Neuron (in vitro differentiated cells): ENCODE measurements at regions not wholly inside any gene's neighbourhood (a gene's known extent, or its start where the extent isn't known, plus 50 kb on each side); places are given as distances from the start of the nearest gene placed in this dataset.
A peak's percentile ranks its signal among the peaks of the same experiment; 100 is the strongest.

ENCODE experiments used
- H2AFZ ChIP-seq: one replicate; pipeline ENCODE4 v1.6.1; 2013; ENCODE audit warnings: low read depth, mild to moderate bottlenecking, inconsistent platforms, low read length, moderate library complexity
- H3K27me3 ChIP-seq: one replicate; pipeline ENCODE4 v1.6.1; 2013; ENCODE audit warnings: low read length; ENCODE audit not compliant: insufficient read depth
- H3K36me3 ChIP-seq: one replicate; pipeline ENCODE4 v1.6.1; 2013; ENCODE audit warnings: low read length; ENCODE audit not compliant: insufficient read depth
- H3K4me1 ChIP-seq: one replicate; pipeline ENCODE4 v1.6.1; 2013; ENCODE audit warnings: low read length; ENCODE audit not compliant: insufficient read depth
- H3K4me3 ChIP-seq: 2 replicates; pipeline ENCODE4 v1.5.1; 2013; ENCODE audit warnings: mild to moderate bottlenecking, low read length, moderate library complexity
- H3K9me3 ChIP-seq: one replicate; pipeline ENCODE4 v1.6.1; 2013; ENCODE audit warnings: low read length

DNA sequence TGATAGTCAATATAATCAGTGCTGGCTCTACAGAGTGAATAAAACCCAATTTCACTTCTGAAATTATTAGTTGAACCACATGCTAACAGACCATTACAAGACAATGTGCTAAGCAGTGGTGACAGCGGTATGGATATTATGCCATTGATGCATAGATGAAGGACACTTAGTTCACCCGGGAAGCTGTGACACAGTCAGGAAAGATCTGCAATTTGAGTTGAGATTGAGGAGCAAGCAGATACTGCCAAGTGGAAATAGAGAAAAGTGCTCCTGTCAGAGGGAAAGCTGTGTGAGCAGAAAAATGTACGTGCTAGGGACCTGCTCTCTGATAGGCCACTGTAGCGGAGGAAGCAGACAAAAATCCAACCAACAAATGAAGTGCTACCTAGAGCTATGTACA lies 529.5 kb upstream of the CDH2 start:
- no peak overlapping the region for H2AFZ ChIP-seq
- H3K4me3 ChIP-seq = no peak overlapping the region
- no peaks in the 10 kb centered on the region for H3K9me3 ChIP-seq
- no peaks in the 10 kb centered on the region for H3K27me3 ChIP-seq
- no peaks in the 10 kb centered on the region for H3K36me3 ChIP-seq
- peaks cover 6% of the 10 kb centered on the region for H3K4me1 ChIP-seq

DNA sequence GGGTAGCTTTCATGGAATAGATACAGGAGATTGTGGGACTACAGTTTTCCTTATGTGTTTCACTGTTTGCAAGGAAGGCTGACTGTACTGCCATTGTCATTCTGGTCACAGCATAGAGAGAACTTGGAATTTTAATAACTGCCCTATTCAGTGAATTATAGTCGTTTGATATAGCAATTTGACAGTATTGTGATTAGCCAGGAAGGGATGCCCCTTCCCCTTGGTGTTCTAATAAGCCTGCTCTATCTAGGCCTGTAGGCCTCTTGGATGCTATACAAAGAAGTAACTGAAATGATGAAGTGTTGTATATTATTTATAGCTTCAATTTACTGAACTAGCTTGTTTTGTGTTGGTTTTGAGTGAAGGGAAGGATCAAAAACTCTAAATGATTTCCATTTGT lies 528.6 kb upstream of the CDH2 start:
- H3K27me3 ChIP-seq = no peaks in the 10 kb centered on the region
- H3K4me3 ChIP-seq = no peak overlapping the region
- H3K4me1 ChIP-seq = no peaks in the 10 kb centered on the region
- H2AFZ ChIP-seq = no peak overlapping the region
- no peaks in the 10 kb centered on the region for H3K36me3 ChIP-seq
- H3K9me3 ChIP-seq = no peaks in the 10 kb centered on the region

DNA sequence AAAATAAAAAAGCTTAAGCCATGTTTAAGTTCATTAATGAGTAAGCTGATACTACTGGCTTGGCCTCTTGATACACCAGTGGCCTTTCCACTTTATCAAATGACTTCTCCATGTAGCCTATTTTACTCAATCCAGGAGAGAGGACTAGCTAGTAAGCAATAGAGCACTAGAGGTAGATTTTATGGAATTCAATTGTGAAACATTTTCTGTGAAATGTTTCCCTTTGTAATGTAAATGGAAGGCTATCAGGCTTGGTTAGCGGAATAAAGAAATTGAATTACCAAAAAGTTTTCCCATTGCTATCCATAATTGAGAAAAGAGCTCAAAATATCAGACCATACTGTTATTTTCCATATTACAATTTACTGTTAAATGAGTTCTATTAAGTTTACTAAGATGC lies 515.4 kb upstream of the CDH2 start:
- Histone ChIP-seq H3K4me3 (no peak overlapping the region), H2AFZ (no peak overlapping the region), H3K9me3 (no peaks in the 10 kb centered on the region), H3K27me3 (no peaks in the 10 kb centered on the region), H3K36me3 (no peaks in the 10 kb centered on the region), H3K4me1 (peaks cover 17% of the 10 kb centered on the region)

DNA sequence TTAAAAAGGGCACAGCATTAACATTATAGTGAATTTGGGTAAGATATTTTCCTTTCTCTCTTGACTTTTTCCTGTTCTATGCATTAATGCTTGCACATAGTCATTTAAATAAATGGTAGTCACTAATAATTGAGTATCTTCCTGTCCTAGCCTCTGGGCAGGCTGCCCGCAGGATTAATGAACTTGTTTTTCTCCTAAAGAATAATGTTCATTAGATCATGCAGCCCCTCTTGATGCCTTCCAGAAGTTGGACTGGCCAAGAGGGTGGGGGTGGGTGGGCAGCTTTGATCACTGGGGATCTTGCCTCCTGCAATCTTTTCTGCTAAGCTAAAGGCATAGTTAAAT lies 514.5 kb upstream of the CDH2 start:
- Histone ChIP-seq H3K4me1 (peaks cover 17% of the 10 kb centered on the region), H3K4me3 (no peak overlapping the region), H3K36me3 (no peaks in the 10 kb centered on the region)

DNA sequence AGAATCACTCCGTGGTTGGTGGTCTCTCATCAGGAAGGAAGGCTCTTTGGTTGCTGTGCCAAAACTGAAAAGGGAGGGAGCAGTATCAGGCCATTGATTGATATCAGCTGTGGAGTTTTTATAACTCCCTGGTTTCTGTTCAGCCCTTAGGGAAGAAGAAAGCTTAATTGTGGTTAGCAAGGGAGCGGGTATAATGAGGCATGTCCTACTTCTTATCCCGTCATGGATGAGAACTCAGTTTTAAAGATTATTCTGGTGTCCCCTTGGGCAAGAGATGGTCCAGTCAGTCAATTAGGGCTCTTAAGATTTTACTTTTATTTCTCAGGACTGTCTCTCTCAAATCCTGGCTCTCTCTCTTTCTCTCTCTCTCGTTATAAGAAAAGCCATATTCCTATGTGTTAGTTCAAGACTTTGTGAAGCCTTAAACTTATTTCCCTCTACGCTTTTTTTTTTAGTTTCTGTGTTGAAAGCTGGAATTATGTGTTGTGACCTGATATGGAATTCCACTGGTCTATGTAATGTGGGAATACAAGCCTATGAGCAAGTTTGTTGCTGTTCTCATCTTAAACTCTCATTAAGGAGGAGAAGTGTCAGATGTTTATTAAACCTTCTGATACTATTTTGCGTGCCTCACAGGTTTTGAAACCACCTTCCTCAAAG lies 514.0 kb upstream of the CDH2 start:
- Histone ChIP-seq H3K9me3 (no peaks in the 10 kb centered on the region), H3K27me3 (no peaks in the 10 kb centered on the region), H3K36me3 (no peaks in the 10 kb centered on the region), H3K4me3 (no peak overlapping the region), H2AFZ (no peak overlapping the region), H3K4me1 (peaks cover 17% of the 10 kb centered on the region)

More for the DNA sequence above, 514.5 kb upstream of the CDH2 start:
- Histone ChIP-seq H3K27me3 (no peaks in the 10 kb centered on the region), H2AFZ (no peak overlapping the region), H3K9me3 (no peaks in the 10 kb centered on the region)

DNA sequence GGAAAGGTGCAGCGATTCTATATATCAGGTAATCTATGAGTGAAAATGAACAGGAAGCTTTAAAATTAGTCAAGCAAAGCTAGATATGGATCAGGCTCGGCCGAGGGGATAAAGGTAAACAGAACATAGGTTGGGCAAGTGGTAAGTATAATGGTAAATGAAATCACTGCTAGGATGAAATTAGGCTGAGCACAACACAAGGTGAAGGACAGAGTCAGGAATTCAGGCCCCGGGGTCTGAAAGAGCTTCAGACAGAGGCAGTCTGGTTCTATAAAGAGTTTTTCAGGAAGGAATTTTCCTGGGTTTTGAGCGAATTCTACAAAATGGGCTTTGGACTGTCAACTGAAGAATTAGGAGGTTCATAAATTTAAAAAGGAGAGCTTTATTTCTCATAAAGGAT lies 513.2 kb upstream of the CDH2 start:
- Histone ChIP-seq H3K36me3 (no peaks in the 10 kb centered on the region), H2AFZ (peak overlapping the region; percentile 23), H3K27me3 (no peaks in the 10 kb centered on the region), H3K9me3 (no peaks in the 10 kb centered on the region), H3K4me1 (peaks cover 17% of the 10 kb centered on the region), H3K4me3 (no peak overlapping the region)

DNA sequence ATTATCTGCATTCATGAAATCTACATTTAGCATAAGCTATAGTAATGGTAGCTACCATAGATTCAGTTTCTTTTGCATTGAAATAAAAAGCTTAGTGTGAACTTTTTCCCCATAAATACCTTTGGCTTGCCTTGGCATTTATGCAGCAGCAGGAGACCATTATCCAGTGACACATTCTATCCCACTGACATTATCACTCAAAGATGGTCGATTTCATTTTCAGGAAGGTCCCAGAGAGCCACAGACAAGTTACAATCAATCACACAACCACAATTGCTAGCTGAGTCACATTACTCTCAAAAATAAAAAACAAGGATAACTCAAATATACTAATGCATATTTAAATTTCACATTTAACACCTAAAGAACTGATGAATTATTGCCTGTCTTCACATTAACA lies 512.7 kb upstream of the CDH2 start:
- Histone ChIP-seq H3K4me3 (no peak overlapping the region), H3K27me3 (no peaks in the 10 kb centered on the region), H3K4me1 (peaks cover 17% of the 10 kb centered on the region), H3K36me3 (no peaks in the 10 kb centered on the region), H3K9me3 (no peaks in the 10 kb centered on the region), H2AFZ (peak overlapping the region; percentile 23)

DNA sequence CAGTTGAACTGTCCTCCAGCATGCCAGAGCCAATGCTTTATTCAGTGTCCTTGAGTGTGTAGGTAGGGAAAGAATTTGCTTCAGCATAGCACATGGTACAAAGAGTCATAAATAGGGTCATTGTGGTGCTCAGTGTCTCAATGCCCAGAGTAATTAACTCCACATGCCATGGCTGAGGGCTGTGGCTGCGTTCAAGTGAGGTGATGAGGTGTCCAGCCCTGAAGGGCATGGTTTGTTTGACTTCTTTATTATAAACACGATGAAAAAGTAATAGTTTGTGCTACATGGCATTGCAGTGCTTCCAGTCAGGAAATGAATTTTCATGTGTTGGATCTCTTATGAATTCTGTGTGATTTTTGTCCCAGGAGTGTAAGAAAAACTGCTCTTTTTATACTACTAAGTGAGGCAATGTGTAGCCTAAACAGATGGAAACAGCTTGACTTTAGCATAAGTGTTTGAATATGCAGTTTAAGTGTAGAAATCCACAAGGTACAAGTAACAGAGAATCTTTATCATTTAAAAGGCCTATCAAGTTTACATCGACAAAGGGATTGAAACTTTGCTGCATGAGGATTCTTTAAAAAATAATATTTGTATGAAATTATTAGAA lies 507.9 kb upstream of the CDH2 start:
- no peaks in the 10 kb centered on the region for H3K36me3 ChIP-seq
- H3K4me1 ChIP-seq = peaks cover 10% of the 10 kb centered on the region
- H2AFZ ChIP-seq = no peak overlapping the region
- no peak overlapping the region for H3K4me3 ChIP-seq
- H3K27me3 ChIP-seq = no peaks in the 10 kb centered on the region
- H3K9me3 ChIP-seq = no peaks in the 10 kb centered on the region

DNA sequence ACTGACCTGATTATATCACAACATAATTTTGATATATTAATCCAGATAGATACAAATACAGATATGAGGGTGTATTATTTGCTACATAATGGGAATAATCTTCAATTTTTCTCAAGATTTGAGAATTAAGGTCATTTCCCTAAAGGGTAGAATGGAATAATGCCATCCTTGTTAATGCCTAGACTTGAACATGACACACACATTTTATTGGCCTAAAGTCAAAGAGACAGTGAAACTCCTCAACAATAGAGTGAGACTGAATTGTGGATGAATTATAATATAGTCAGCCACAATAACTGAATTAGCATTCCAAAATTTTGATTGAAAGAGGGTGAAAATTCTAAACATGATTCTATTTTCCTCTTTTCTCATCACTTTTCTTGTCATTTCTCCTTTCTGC lies 506.0 kb upstream of the CDH2 start:
- Histone ChIP-seq H2AFZ (peak overlapping the region; percentile 5), H3K9me3 (no peaks in the 10 kb centered on the region), H3K36me3 (no peaks in the 10 kb centered on the region), H3K4me1 (peaks cover 2% of the 10 kb centered on the region), H3K27me3 (no peaks in the 10 kb centered on the region), H3K4me3 (no peak overlapping the region)

DNA sequence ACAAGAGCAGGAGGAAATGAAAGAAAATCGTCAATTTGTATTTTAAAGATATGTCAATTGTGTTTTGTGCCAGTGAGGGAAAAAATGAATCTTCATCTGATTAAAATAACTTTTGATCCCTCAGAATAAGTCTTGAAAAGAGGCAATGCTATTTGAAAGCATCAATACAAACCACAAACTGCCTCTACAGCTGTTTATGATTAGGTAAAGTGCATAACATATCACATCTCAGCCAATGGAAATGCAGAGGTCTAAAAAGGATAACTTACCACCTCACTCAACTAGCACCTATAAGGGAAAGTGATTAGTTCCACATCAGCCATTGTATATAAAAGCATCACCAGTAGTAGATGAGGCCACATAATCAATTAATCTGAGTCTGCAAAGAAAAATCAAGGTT lies 492.2 kb upstream of the CDH2 start:
- H3K9me3 ChIP-seq = no peaks in the 10 kb centered on the region
- H3K36me3 ChIP-seq = no peaks in the 10 kb centered on the region
- no peaks in the 10 kb centered on the region for H3K27me3 ChIP-seq
- H3K4me3 ChIP-seq = no peak overlapping the region
- peaks cover 2% of the 10 kb centered on the region for H3K4me1 ChIP-seq
- no peak overlapping the region for H2AFZ ChIP-seq

DNA sequence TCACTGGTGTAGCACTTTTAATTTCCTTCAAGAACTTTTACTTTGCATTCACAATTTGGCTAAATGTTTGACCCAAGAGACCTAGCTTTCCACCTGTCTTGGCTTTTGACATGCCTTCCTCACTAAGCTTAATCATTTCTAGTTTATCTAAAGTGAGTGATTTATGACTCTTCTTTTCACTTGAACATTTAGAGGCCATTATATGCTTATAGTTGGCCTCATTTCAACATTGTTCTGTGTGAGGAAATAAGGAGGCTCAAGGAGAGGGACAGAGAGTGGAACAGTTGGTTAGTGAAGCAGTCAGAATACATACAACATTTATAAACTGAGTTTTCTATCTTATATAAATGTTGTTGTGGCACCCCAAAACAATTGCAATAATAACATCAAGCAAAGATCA lies 489.3 kb upstream of the CDH2 start:
- Histone ChIP-seq H3K4me3 (no peak overlapping the region), H3K27me3 (no peaks in the 10 kb centered on the region), H3K9me3 (no peaks in the 10 kb centered on the region), H3K4me1 (peaks cover 2% of the 10 kb centered on the region), H2AFZ (no peak overlapping the region), H3K36me3 (no peaks in the 10 kb centered on the region)

DNA sequence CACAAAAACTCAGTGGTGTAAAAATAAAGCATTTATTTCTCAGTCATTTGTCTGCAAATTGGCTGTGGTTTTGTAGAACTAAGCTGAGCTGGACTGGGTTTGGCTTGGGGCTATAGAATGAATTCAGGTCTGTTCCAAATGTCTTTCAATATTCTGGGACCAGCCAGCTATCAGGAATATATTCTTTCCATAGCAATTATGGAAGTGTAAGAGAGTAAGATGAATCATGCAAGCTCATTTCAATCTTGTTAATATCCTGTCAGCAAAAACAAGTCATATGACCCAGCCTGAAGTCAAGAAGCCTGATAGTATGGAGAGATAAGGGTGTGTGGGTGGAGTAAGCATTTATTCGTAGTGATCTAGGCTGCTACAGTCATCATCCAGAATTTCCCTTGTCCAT lies 481.0 kb upstream of the CDH2 start:
- H2AFZ ChIP-seq = no peak overlapping the region
- H3K4me3 ChIP-seq = no peak overlapping the region
- no peaks in the 10 kb centered on the region for H3K9me3 ChIP-seq
- H3K36me3 ChIP-seq = no peaks in the 10 kb centered on the region
- H3K4me1 ChIP-seq = no peaks in the 10 kb centered on the region
- H3K27me3 ChIP-seq = no peaks in the 10 kb centered on the region

DNA sequence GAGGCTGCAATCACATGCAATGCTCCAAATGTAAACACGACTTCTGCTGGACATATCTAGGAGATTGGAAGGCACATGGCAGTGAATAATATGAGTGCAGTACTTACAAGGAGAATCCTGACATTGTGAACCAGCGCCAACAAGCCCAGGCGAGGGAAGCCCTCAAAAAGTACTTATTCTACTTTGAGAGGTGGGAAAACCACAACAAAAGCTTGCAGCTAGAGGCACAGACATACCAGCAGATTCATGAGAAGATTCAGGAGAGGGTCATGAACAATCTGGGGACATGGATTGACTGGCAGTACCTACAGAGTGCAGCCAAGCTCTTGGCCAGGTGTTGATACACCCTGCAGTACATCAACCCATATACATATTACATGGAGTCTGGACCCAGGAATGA lies 475.7 kb upstream of the CDH2 start:
- Histone ChIP-seq H3K36me3 (no peaks in the 10 kb centered on the region), H3K9me3 (no peaks in the 10 kb centered on the region), H3K4me1 (no peaks in the 10 kb centered on the region), H3K27me3 (no peaks in the 10 kb centered on the region), H2AFZ (no peak overlapping the region), H3K4me3 (no peak overlapping the region)

DNA sequence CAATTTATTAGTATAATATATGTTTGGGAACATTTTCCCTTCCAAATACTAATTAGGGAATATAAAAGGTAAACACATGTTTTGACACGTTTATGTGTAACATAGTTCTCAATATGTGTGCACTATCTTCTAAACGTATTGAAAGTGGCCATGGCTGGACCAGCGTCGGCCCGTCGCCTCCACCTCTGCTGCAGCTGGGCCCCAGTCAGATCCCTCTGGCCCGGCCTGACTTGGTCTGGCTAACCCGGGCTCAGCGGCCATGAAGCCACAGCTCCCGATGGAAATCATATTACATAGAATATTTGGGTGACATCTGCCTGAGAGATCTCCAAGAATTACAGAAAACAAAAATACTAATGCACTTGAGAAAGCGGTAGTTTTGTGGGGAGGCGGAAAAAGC lies 474.4 kb upstream of the CDH2 start:
- Histone ChIP-seq H3K9me3 (no peaks in the 10 kb centered on the region), H3K4me3 (no peak overlapping the region), H3K4me1 (no peaks in the 10 kb centered on the region), H2AFZ (no peak overlapping the region), H3K27me3 (no peaks in the 10 kb centered on the region), H3K36me3 (no peaks in the 10 kb centered on the region)
